ENCODE measurements at regions not wholly inside any gene's neighbourhood (a gene's known extent, or its start where the extent isn't known, plus 50 kb on each side); places are given as distances from the start of the nearest gene placed in this dataset.

DNA sequence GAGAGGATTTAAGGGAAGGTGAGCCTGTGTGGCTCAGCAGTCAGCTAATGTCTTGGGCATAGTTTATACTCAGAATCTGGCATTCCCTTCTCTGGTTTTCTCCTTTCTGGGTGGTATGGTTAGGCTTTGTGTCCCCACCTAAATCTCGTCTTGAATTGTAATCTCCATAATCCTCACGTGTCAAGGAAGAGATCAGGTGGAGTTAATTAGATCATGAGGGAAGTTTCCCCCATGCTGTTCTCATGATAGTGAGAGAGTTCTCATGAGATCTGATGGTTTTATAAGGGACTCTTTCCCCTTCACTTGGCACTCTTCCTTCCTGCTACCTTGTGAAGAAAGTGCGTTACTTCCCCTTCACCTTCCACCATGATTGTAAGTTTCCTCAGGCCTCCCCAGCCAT, 169.8 kb upstream of the PELI2 start:
- POLR2A ChIA-PET: no interaction called here
- CTCF ChIA-PET: no interaction called here
- Mint-ChIP-seq H3K4me1 (no peaks in the 10 kb centered on the region), H3K27me3 (peaks cover 4% of the 10 kb centered on the region), H3K9me3 (no peaks in the 10 kb centered on the region), H3K4me3 (no peak overlapping the region), H3K27ac (no peak overlapping the region), H3K36me3 (ENCODE audit: low read depth) (no peaks in the 10 kb centered on the region)
- no peak for ATAC-seq (ENCODE audit: low read depth)
- TF ChIP-seq, protein P1, sequence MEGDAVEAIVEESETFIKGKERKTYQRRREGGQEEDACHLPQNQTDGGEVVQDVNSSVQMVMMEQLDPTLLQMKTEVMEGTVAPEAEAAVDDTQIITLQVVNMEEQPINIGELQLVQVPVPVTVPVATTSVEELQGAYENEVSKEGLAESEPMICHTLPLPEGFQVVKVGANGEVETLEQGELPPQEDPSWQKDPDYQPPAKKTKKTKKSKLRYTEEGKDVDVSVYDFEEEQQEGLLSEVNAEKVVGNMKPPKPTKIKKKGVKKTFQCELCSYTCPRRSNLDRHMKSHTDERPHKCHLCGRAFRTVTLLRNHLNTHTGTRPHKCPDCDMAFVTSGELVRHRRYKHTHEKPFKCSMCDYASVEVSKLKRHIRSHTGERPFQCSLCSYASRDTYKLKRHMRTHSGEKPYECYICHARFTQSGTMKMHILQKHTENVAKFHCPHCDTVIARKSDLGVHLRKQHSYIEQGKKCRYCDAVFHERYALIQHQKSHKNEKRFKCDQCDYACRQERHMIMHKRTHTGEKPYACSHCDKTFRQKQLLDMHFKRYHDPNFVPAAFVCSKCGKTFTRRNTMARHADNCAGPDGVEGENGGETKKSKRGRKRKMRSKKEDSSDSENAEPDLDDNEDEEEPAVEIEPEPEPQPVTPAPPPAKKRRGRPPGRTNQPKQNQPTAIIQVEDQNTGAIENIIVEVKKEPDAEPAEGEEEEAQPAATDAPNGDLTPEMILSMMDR (IDR thresholded peaks at IDR 0.05): no peak
- no peak for DNase-seq
- intact Hi-C loops (cut with micrococcal nuclease): no loop called here

DNA sequence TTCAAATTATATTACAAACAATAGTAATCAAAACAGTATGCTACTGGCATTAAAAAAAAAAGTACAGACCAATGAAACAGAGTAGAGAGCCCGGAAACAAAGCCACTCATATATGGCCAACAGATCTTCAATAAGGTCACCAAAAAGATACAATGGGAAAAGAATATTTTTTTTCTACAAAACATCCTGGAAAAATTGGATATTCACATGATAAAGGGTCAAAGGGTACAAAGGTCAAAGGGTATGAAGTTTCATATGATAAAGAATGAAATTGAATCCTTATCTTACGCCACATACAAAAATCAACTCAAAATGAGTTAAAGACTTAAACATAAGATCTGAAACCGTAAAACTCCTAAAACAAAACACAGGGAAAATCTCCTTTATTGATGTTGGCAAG, 168.5 kb upstream of the PELI2 start:
- ChIA-PET POLR2A (no interaction called here), CTCF (no interaction called here)
- Mint-ChIP-seq H3K4me3 (no peak overlapping the region), H3K36me3 (ENCODE audit: low read depth) (no peaks in the 10 kb centered on the region), H3K27ac (no peak overlapping the region), H3K4me1 (no peaks in the 10 kb centered on the region), H3K9me3 (no peaks in the 10 kb centered on the region), H3K27me3 (peaks cover 5% of the 10 kb centered on the region)
- intact Hi-C loops (cut with micrococcal nuclease): no loop called here
- TF ChIP-seq, protein P1 (IDR thresholded peaks at IDR 0.05): no peak
- no peak for ATAC-seq (ENCODE audit: low read depth)
- DNase-seq: no peak

DNA sequence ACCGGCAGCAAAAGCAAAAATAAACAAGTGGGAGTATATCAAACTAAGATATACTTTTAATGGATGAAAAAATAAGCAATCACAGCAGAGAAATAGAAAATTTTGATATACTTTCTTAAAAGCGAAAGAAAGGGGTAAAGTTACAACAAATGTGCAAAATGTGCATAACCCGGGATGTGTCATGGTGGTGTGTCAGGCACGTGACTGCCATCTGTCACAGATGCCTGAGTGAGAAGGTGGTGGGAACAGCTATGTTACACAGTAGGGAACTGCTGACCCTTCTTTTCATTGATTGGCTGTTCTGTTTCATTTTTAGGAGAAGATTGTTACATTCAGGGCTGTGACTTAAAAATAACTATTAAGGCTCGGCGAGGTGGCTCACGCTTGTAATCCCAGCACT, 168.1 kb upstream of the PELI2 start:
- DNase-seq (no peak), ATAC-seq (ENCODE audit: low read depth) (no peak)
- POLR2A ChIA-PET: no interaction called here

DNA sequence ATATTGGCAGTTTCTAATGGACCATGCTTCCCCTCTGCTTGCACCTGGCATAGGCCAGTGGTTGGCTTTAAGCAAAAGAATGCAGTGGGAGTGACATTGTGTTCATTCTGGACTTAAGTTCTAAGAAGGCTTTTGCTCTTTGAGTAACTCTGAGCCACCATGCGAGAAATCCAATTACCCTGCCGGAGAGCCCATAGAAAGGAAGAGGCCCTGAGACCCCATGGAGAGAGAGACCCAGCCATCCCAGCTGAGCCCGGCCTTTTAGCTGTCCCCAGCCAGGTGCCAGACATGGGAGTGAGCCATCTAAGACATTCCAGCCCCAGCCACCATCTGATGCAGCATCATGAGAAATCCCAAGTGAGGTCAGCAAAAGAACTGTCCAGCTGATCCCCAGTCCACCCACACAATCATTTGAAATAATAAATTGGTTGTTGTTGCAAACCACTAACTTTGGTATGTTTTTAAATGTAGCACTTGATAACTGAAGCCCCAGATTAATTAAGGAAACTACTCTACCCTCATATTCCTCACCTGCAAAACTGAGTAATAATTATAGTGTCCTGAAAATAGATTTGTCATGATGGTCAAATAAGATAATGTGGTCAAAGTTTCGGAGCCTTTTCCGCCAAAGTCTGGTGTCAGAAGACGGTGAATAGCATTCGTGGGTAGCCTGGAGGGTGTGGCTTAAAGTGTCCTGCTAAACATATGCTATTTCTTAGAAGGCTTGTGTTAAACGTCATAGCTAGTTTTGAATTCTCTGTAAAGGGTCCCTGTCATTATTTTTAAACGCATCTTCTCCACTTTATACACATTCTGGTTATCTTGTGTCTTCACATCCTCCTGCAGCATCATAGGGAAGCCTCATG, 166.6 kb upstream of the PELI2 start:
- H3K4me3 Mint-ChIP-seq: no peak overlapping the region
- ATAC-seq (ENCODE audit: low read depth) (no peak), DNase-seq (no peak)
- ChIA-PET POLR2A (no interaction called here), CTCF (no interaction called here)
- H3K36me3 Mint-ChIP-seq (ENCODE audit: low read depth): no peaks in the 10 kb centered on the region
- no peaks in the 10 kb centered on the region for H3K4me1 Mint-ChIP-seq
- TF ChIP-seq, protein P1 (IDR thresholded peaks at IDR 0.05): no peak
- no peaks in the 10 kb centered on the region for H3K9me3 Mint-ChIP-seq
- intact Hi-C loops (cut with micrococcal nuclease): no loop called here
- H3K27me3 Mint-ChIP-seq: peaks cover 2% of the 10 kb centered on the region
- H3K27ac Mint-ChIP-seq: no peak overlapping the region

More for the DNA sequence above, 168.1 kb upstream of the PELI2 start:
- Mint-ChIP-seq H3K27me3 (peaks cover 2% of the 10 kb centered on the region), H3K27ac (no peak overlapping the region), H3K4me1 (no peaks in the 10 kb centered on the region), H3K9me3 (no peaks in the 10 kb centered on the region), H3K36me3 (ENCODE audit: low read depth) (no peaks in the 10 kb centered on the region), H3K4me3 (no peak overlapping the region)
- CTCF ChIA-PET: no interaction called here
- TF ChIP-seq, protein P1 (IDR thresholded peaks at IDR 0.05): no peak
- intact Hi-C loops (cut with micrococcal nuclease): no loop called here

DNA sequence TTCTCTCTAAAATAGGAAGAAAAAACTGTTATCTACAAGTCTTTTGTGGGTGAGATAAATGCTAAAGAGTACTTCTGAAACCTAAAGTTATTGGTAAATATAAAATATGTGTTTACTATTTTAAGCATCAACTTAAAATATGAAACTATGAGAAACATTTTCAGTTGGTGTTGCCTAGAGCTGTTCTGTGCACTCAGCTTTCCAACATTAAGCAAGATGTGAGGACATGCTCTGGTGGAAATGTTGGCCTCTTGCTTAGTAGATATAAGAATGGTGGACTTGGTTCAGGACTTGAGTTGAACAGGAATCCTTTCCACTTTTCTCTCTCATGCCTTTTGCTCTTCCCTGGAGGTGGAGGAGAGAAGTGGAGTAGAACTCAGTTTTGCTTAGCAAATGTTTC, 164.1 kb upstream of the PELI2 start:
- H3K27ac Mint-ChIP-seq: no peak overlapping the region
- intact Hi-C loops (cut with micrococcal nuclease): no loop called here
- no peaks in the 10 kb centered on the region for H3K36me3 Mint-ChIP-seq (ENCODE audit: low read depth)
- DNase-seq (no peak), ATAC-seq (ENCODE audit: low read depth) (no peak)
- POLR2A ChIA-PET: no interaction called here
- TF ChIP-seq, protein P1 (IDR thresholded peaks at IDR 0.05): no peak
- CTCF ChIA-PET: no interaction called here
- no peaks in the 10 kb centered on the region for H3K9me3 Mint-ChIP-seq
- no peaks in the 10 kb centered on the region for H3K4me1 Mint-ChIP-seq
- peaks cover 2% of the 10 kb centered on the region for H3K27me3 Mint-ChIP-seq
- no peak overlapping the region for H3K4me3 Mint-ChIP-seq

Measured in activated B cell treated with CpG ODN at 0.5 μM for 24 hours (primary cell).